Choroid plexus epithelial cell (primary cell): ENCODE measurements at regions not wholly inside any gene's neighbourhood (a gene's known extent, or its start where the extent isn't known, plus 50 kb on each side); places are given as distances from the start of the nearest gene placed in this dataset.

ENCODE experiments used
- DNase-seq: peaks from one replicate; pipeline ENCODE4 v3.0.0-alpha.2; 2010; ENCODE audit warnings: low read depth
- H3K4me3 ChIP-seq: 2 replicates; pipeline ENCODE4 v1.5.1; 2011; ENCODE audit warnings: low read depth, mild to moderate bottlenecking, control low read depth, low read length, moderate library complexity
- TF ChIP-seq, protein P1 (sequence below): conservative IDR thresholded peaks from 2 replicates; pipeline ENCODE4 v1.5.1; 2011; ENCODE audit warnings: low read depth, mild to moderate bottlenecking, control low read depth, inconsistent platforms, low read length, moderate library complexity

DNA sequence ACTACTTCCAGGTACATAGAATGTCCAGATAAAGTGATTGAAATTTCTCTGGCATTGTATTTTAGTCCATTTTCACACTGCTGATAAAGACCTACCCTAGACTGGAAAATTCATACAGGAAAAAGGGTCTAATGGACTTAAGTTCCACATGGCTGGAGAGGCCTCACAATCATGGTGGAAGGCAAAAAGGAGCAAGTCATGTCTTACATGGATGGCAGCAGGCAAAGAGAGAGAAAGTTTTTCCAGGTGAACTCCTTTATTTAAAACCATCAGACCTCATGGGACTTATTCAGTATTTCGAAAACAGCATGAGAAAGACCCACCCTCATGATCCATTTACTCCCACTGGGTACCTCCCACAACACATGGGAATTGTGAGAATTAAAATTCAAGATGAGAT, 1359.7 kb upstream of the RAG2 start:
- no peak for DNase-seq
- TF ChIP-seq, protein P1, sequence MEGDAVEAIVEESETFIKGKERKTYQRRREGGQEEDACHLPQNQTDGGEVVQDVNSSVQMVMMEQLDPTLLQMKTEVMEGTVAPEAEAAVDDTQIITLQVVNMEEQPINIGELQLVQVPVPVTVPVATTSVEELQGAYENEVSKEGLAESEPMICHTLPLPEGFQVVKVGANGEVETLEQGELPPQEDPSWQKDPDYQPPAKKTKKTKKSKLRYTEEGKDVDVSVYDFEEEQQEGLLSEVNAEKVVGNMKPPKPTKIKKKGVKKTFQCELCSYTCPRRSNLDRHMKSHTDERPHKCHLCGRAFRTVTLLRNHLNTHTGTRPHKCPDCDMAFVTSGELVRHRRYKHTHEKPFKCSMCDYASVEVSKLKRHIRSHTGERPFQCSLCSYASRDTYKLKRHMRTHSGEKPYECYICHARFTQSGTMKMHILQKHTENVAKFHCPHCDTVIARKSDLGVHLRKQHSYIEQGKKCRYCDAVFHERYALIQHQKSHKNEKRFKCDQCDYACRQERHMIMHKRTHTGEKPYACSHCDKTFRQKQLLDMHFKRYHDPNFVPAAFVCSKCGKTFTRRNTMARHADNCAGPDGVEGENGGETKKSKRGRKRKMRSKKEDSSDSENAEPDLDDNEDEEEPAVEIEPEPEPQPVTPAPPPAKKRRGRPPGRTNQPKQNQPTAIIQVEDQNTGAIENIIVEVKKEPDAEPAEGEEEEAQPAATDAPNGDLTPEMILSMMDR, result no peak
- no peak overlapping the region for H3K4me3 ChIP-seq

DNA sequence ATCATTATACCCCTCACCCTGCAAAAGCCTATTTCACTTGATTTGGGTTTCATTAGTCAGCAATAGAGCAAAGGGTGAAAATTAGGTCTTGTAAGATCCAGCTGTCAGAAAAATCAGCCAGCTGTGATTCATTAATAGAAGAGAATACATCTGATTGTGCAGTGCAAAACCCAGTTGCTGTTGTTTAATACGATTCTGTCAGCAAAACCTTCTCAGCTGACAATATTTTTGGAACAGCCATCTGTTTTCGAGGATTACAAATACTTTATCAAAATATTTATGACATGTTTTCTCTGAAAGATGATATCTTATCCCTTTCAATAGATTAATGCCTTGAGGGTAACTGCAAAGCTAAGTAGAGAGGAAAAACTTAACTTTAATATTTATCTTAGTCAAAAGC, 1354.0 kb upstream of the RAG2 start:
- DNase-seq, result peak; percentile 28
- TF ChIP-seq, protein P1, result no peak
- H3K4me3 ChIP-seq, result no peak overlapping the region

DNA sequence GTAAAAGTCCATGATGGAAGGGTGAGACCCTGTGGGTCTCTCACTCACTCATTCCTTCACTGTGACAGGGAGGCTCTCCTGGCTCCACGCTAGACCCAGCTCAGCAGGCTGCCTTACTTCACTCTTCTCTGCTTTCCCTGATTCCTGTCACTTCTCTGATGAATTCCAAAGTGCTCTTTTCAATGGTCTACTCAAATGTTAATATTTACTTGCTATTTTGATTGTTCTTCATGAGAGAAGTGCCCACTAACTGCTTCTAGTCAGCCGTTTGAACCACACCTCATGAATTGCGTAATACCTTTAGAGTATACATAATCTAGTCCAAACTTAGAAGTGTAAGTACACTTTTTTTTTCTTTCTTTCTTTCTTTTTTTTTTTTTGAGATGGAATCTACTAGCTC, 1350.2 kb upstream of the RAG2 start:
- TF ChIP-seq, protein P1, result no peak
- DNase-seq, result no peak
- no peak overlapping the region for H3K4me3 ChIP-seq

DNA sequence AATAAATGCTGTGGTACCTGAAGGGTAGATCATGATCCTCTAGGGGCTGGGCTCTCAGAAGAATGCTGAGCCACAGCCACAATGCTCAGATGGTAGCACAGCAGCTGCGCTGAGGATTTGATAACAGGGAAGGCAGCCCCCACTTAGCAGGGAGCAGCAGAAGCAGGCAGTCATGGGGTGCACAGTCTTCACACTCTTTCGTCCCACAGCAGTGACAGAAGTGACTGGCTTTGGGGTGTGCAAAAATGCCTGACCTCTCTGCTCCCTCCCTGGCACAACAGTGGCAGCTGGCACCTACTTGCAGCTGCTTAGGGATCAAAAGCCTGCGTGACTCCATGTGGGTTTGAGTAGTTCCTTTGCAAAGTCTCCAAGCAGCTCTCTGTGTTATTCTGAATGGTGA, 1349.8 kb upstream of the RAG2 start:
- no peak for DNase-seq
- no peak overlapping the region for H3K4me3 ChIP-seq
- TF ChIP-seq, protein P1, result no peak

DNA sequence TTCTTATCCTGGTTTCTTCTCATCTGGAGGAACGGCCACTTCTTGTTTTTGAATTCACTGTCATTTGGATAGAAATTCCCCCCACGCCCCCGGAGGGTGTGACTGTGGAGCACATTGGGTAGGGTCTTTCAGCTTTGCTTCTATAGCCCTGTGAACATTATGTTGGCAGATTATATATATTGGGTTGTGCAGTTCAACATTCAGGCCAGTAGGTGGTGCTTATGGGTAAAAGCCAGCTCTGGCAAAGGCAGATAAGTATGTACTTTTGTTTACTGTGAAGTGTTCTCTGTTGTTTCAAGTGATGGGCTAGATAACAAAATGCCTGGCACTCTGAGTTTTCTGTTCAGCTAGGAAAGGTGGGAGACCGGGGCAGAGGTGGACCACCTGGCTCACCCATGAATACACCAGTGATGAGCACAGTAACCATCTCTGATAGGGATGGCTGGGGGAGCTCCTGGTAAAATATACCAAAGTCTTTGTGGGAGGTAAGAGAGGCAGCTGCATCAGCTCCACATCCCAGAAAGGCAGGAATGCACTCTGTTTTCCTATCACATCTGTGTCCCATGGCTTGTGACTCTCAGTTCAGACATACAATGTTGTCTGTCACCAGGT, 1348.2 kb upstream of the RAG2 start:
- TF ChIP-seq, protein P1, result peak; percentile 83
- H3K4me3 ChIP-seq, result no peak overlapping the region
- DNase-seq, result peak; percentile 78

DNA sequence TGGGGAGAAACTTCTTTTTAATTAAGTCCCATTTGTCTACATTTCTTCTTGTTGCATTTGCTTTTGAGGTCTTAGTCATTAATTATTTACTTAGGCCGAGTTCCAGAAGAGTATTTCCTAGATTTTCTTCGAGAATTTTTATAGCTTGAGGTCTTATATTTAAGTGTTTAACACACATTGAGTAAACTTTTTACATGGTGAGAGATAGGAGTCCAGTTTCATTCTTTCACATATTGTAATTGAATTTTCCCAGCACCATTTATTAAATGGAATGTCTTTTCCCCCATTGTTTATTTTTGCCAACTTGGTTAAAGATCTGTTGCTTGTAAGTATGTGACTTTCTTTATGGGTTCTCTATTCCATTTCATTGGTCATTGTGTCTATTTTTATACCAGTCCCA, 1344.0 kb upstream of the RAG2 start:
- no peak overlapping the region for H3K4me3 ChIP-seq
- DNase-seq, result peak; percentile 39
- TF ChIP-seq, protein P1, result no peak

DNA sequence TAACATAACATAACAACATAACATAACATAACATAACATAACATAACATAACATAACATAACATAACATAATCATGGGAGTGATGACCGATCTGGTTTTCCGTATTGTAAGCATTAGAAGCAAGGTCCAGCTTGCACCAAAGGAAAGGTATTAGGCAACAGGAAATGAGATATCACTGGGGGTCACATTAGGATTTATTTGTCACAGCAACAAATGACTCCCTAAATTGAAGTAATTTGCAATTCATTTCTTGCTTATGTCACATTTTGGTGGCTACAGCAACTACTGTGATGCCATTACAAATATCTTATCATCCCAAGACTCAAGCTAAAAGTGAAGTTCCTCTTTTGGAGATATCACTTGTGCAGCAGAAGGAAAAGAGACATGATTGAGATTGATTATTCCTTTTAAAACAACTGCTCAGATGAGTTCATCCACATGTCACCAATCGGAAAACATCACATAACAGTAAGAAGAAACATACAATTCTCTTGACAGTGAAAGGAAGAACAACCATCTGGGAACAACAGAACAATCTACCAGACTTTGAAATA, 1331.1 kb upstream of the RAG2 start:
- no peak overlapping the region for H3K4me3 ChIP-seq
- TF ChIP-seq, protein P1, result no peak
- no peak for DNase-seq
